MCF 10A (cell line): ENCODE measurements at regions not wholly inside any gene's neighbourhood (a gene's known extent, or its start where the extent isn't known, plus 50 kb on each side); places are given as distances from the start of the nearest gene placed in this dataset.

Experiments used
- BruUV-seq: library from RNA; stranded (reverse); fragments of 400-500 nt; replicated peaks from 2 replicates; lab custom pipeline; 2021; lab: Mats Ljungman, UMichigan
- CTCF ChIA-PET: fragments of 300-600 bp; sonication (Branson Sonifier 250); formaldehyde crosslinking; extraction: SDS; loops from one replicate; lab custom pipeline; 2021; ENCODE audit warnings: antibody characterized with exemption, inconsistent platforms; lab: Yijun Ruan, JAX
- POLR2A ChIA-PET: fragments of 300-600, 350-650 bp; sonication (Branson Sonifier 250); formaldehyde crosslinking; extraction: SDS; loops from one replicate; lab custom pipeline; 2020; ENCODE audit warnings: antibody characterized with exemption, inconsistent platforms; lab: Yijun Ruan, JAX
- DNase-seq: peaks from one replicate; pipeline ENCODE4 v3.0.0-alpha.2; 2018; ENCODE audit not compliant: unreplicated experiment
- H3K27ac Mint-ChIP-seq: one replicate; pipeline ENCODE4 v1.8.0; 2022; ENCODE audit warnings: mild to moderate bottlenecking, low read depth, mixed read lengths; ENCODE audit not compliant: unreplicated experiment
- H3K27me3 Mint-ChIP-seq: one replicate; pipeline ENCODE4 v1.8.0; 2022; ENCODE audit warnings: mixed read lengths; ENCODE audit not compliant: insufficient read depth, unreplicated experiment
- H3K36me3 Mint-ChIP-seq: one replicate; pipeline ENCODE4 v1.8.0; 2022; ENCODE audit warnings: mild to moderate bottlenecking, moderate library complexity, mixed read lengths; ENCODE audit not compliant: insufficient read depth, unreplicated experiment
- H3K4me1 Mint-ChIP-seq: one replicate; pipeline ENCODE4 v1.8.0; 2022; ENCODE audit warnings: mixed read lengths; ENCODE audit not compliant: insufficient read depth, unreplicated experiment
- H3K4me3 Mint-ChIP-seq: one replicate; pipeline ENCODE4 v1.8.0; 2022; ENCODE audit warnings: mild to moderate bottlenecking, moderate library complexity, mixed read lengths; ENCODE audit not compliant: unreplicated experiment
- H3K9me3 Mint-ChIP-seq: one replicate; pipeline ENCODE4 v1.8.0; 2022; ENCODE audit warnings: mixed read lengths; ENCODE audit not compliant: unreplicated experiment
- CTCF ChIP-seq: fragments of 200-600 bp; IDR thresholded peaks from one replicate; pipeline ENCODE4 v1.8.0; 2022; ENCODE audit warnings: antibody characterized with exemption, mild to moderate bottlenecking; ENCODE audit not compliant: unreplicated experiment
- intact Hi-C: fragments of 100-400 bp; cut with micrococcal nuclease; formaldehyde crosslinking; loops from 2 replicates; pipeline ENCODE4 v1.14.1; 2022

DNA sequence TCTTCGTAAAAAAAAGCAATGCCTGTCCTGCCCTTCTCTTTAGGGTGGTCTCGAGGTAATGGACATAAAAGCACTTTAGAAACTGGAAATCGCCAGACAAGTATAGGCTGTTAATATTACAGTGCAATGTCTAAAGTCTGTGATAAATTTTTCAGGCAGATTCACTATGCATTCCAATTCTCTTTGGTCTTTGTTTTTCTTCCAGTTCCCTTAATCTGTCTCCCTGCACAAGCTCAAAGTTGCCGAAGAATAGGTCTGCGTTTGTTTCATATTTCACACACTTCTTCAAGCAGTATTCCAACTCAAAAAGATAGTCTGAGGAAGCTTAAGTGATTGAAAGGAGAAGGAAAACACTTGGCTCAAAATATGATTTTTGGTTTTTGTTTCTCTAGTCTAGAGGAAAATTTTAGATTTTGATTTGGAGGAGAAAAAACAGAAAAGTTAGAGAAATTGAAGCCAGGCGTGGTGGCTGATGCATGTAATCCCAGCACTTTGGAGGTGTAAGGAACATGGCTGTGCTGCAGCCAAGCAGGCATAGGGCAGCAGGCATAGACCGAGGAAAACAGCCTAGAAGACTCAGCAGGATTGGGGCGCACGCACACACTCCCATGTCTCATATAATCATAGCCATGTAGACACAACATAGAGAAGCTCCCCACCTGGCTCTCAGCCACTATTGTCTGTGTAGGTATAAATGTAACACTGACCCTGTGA, 96.2 kb upstream of the TMPO start:
- no TSS peak for BruUV-seq

DNA sequence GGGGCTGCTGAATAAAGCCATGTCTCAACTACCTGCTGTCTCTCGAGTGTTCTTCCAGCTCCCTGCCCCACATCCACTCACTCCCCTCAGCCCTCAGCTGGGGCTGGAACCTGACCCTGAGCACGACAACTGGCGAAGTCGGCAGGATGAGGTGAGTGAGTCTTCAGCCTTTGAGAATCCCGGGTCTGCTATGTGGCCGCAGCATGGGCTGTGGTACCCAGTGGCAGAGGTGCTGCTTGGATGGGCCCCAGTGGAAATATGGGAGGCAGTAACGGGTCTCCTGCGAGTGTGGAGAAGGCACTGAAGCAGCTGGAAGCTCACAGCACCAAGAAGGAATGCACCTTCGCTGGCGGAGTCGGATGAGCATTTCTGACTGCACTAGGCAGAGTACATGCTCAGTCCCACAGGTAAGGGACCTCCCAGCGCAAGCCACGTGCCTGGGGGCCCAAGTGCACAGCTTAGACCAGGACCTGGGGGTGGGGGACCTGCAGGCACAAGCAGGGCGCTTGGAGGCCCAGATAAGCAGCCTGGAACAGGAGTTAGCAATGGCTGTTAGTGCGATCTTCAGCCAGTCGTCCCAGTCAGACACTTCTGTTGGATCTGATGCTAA, 95.5 kb upstream of the TMPO start:
- no peaks in the 10 kb centered on the region for H3K9me3 Mint-ChIP-seq
- intact Hi-C loops = loop anchor here (2.0 kb wide), 1 partner anchor 235 kb away; no protein-coding TSS in a partner anchor
- peak overlapping the region; percentile 79 for H3K27ac Mint-ChIP-seq
- ChIA-PET POLR2A (interaction anchor here (2.6 to 3.7 kb wide), 2 partner anchors 20 to 96 kb away, joined by 10 to 25 read pairs; partner anchors contain the start of gene TMPO), CTCF (interaction anchor here (0.6 to 3.4 kb wide), 9 partner anchors 9 to 882 kb away, joined by 3 to 19 read pairs (median 4); no protein-coding TSS in a partner anchor)
- H3K4me3 Mint-ChIP-seq = no peak overlapping the region
- no peak for DNase-seq
- TF ChIP-seq CTCF = no peak
- H3K27me3 Mint-ChIP-seq = no peaks in the 10 kb centered on the region
- no peaks in the 10 kb centered on the region for H3K36me3 Mint-ChIP-seq
- no TSS peak for BruUV-seq
- peaks cover 45% of the 10 kb centered on the region for H3K4me1 Mint-ChIP-seq

More for the DNA sequence above, 96.2 kb upstream of the TMPO start:
- peaks cover 40% of the 10 kb centered on the region for H3K4me1 Mint-ChIP-seq
- no peaks in the 10 kb centered on the region for H3K9me3 Mint-ChIP-seq
- ChIA-PET POLR2A (interaction anchor here (0.6 to 3.7 kb wide), 6 partner anchors 20 to 175 kb away, joined by 3 to 25 read pairs (median 4); partner anchors contain the start of gene TMPO), CTCF (interaction anchor here (0.5 to 3.4 kb wide), 15 partner anchors 9 to 881 kb away, joined by 3 to 19 read pairs (median 4); no protein-coding TSS in a partner anchor)
- peak overlapping the region; percentile 51 for H3K4me3 Mint-ChIP-seq
- H3K36me3 Mint-ChIP-seq = no peaks in the 10 kb centered on the region
- no peaks in the 10 kb centered on the region for H3K27me3 Mint-ChIP-seq
- TF ChIP-seq CTCF = no peak
- intact Hi-C loops = loop anchor here (2.0 kb wide), 1 partner anchor 236 kb away; no protein-coding TSS in a partner anchor
- H3K27ac Mint-ChIP-seq = peak overlapping the region; percentile 79
- DNase-seq = no peak

DNA sequence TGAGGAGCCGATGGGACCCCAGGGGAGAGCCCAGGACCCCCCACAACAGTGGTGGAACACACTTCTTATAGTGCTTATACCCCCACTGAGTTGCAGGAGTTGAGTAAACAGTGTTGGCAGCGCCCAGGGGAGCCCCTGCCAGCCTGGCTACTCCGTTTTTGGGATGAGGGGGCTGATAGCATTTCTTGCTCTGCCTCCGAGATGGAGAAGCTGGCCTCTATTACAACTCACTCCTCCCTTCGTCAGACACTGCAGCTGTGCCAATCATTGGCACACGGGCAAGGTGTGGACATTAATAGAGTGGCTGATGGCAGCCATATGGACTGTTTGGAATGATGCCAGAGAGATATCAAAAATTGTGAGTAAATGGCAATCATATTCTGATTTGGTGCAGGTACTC, 94.9 kb upstream of the TMPO start:
- intact Hi-C loops = no loop called here
- H3K4me3 Mint-ChIP-seq = no peak overlapping the region
- ChIA-PET POLR2A (interaction anchor here (3.7 kb wide), 1 partner anchor 96 kb away, joined by 25 read pairs; the partner anchor contains the start of gene TMPO), CTCF (interaction anchor here (1.0 to 1.4 kb wide), 3 partner anchors 20 to 96 kb away, joined by 3 to 5 read pairs (median 4); no protein-coding TSS in a partner anchor)
- no peak overlapping the region for H3K27ac Mint-ChIP-seq
- no peak for TF ChIP-seq CTCF
- H3K9me3 Mint-ChIP-seq = no peaks in the 10 kb centered on the region
- peaks cover 45% of the 10 kb centered on the region for H3K4me1 Mint-ChIP-seq
- no peaks in the 10 kb centered on the region for H3K27me3 Mint-ChIP-seq
- H3K36me3 Mint-ChIP-seq = no peaks in the 10 kb centered on the region
- no TSS peak for BruUV-seq
- DNase-seq = no peak

DNA sequence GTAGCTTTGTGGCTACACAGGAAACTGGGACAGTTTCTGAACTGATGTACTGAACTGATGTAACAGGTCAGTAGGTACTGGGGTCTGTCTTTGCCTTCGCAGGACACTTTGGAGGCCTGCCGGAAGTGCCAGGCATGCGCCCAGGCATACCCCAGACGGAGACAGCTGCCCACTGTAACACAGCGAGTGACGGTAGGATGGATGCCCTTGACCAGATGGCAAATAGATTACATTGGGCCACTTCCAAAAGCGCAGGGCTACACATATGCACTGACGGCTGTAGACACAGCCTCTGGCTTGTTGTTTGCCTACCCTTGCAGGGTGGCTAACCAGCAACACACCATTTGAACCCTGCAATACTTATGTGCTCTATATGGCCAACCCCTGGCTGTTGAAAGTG, 94.1 kb upstream of the TMPO start:
- H3K9me3 Mint-ChIP-seq = no peaks in the 10 kb centered on the region
- DNase-seq = no peak
- ChIA-PET POLR2A (no interaction called here), CTCF (interaction anchor here (0.6 to 1.0 kb wide), 4 partner anchors 26 to 995 kb away, joined by 3 to 4 read pairs (median 3); no protein-coding TSS in a partner anchor)
- intact Hi-C loops = no loop called here
- BruUV-seq = no TSS peak
- H3K27me3 Mint-ChIP-seq = no peaks in the 10 kb centered on the region
- peaks cover 45% of the 10 kb centered on the region for H3K4me1 Mint-ChIP-seq
- H3K36me3 Mint-ChIP-seq = no peaks in the 10 kb centered on the region
- no peak overlapping the region for H3K27ac Mint-ChIP-seq
- H3K4me3 Mint-ChIP-seq = no peak overlapping the region
- no peak for TF ChIP-seq CTCF
